ENCODE measurements at regions not wholly inside any gene's neighbourhood (a gene's known extent, or its start where the extent isn't known, plus 50 kb on each side); places are given as distances from the start of the nearest gene placed in this dataset.

GRCh38 chr4:175539498-175539897 is 272.6 kb downstream of the GPM6A start:
- DNase-seq (ENCODE audit: low read depth), result no peak
- H3K36me3 ChIP-seq (ENCODE audit: control insufficient read depth, insufficient read depth, low read length, severe bottlenecking), result no peaks in the 10 kb centered on the region
- no peaks in the 10 kb centered on the region for H3K27me3 ChIP-seq (replicated peaks; ENCODE audit: control insufficient read depth, insufficient read depth, low read length)
- H3K4me1 ChIP-seq (ENCODE audit: control insufficient read depth, insufficient read depth, low read length), result no peaks in the 10 kb centered on the region
- H3K9me3 ChIP-seq (ENCODE audit: control insufficient read depth, low read length), result peaks cover 5% of the 10 kb centered on the region
- H3K4me3 ChIP-seq (ENCODE audit: low read length), result no peak overlapping the region
- H3K9ac ChIP-seq (ENCODE audit: low read length), result no peak overlapping the region

DNA sequence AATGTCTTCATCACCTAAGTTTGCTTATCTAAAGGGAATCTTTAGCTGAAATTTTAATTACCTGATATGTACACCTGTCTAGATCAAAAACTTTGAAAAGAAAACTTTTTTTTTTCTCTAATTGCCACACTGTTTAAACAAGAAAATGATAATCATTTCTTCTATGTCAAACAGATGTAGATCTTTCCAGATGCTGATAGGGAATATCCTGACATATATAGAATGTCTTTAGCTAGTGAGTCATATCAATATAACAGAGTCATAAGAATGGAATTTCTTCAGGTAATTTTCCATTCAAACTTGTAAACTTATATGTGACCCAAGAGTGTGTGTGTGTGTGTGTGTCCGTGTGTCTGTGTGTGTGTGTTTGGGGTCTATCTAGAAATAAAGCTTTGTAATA is 271.9 kb downstream of the GPM6A start:
- Histone ChIP-seq H3K9me3 (ENCODE audit: control insufficient read depth, low read length) (peaks cover 5% of the 10 kb centered on the region), H3K9ac (ENCODE audit: low read length) (no peak overlapping the region), H3K4me1 (ENCODE audit: control insufficient read depth, insufficient read depth, low read length) (no peaks in the 10 kb centered on the region), H3K27me3 (replicated peaks; ENCODE audit: control insufficient read depth, insufficient read depth, low read length) (no peaks in the 10 kb centered on the region), H3K36me3 (ENCODE audit: control insufficient read depth, insufficient read depth, low read length, severe bottlenecking) (no peaks in the 10 kb centered on the region), H3K4me3 (ENCODE audit: low read length) (no peak overlapping the region)
- DNase-seq (ENCODE audit: low read depth), result no peak

DNA sequence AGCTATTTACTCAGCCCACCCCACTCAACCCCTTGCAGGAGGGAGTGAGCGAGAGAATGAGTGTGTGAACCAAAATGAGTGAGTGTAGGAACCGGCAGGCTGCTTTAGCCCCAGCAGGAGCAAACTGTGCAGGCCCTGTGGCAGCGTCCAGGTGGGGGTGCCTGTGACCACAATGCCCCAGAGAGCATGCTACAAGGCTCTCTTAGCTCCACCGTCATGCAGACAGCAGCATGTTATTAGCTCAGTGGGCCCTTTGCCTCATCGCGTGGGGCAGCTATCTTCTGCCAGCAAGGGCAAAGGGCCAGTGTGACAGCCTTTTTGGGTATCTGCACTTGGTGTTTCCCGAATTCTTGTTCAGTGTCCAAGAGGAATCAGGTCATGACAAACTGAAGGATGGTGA is 271.3 kb downstream of the GPM6A start:
- no peaks in the 10 kb centered on the region for H3K4me1 ChIP-seq (ENCODE audit: control insufficient read depth, insufficient read depth, low read length)
- no peaks in the 10 kb centered on the region for H3K27me3 ChIP-seq (replicated peaks; ENCODE audit: control insufficient read depth, insufficient read depth, low read length)
- H3K36me3 ChIP-seq (ENCODE audit: control insufficient read depth, insufficient read depth, low read length, severe bottlenecking), result no peaks in the 10 kb centered on the region
- H3K9me3 ChIP-seq (ENCODE audit: control insufficient read depth, low read length), result peaks cover 5% of the 10 kb centered on the region
- H3K9ac ChIP-seq (ENCODE audit: low read length), result no peak overlapping the region
- DNase-seq (ENCODE audit: low read depth), result no peak
- H3K4me3 ChIP-seq (ENCODE audit: low read length), result no peak overlapping the region

DNA sequence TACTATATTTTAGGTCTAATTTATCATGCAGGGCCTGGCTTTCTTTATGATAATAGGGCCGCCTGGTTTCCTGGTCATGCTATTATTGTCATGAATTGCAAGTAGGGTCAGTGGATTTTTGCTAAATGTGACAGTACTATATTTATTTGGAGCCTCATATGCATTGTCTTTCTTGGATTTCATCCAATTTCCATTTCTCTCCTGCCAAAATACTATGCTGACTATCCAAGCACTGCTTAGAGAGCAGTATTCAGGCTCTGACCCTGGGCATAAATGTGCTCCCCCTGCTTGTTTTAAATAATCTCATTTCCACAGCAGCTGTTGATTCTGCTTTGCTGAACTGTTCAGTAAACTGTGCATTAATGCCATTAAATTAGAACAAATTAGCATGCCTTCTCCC is 269.3 kb downstream of the GPM6A start:
- peak; percentile 19 for DNase-seq (ENCODE audit: low read depth)
- no peaks in the 10 kb centered on the region for H3K4me1 ChIP-seq (ENCODE audit: control insufficient read depth, insufficient read depth, low read length)
- H3K27me3 ChIP-seq (replicated peaks; ENCODE audit: control insufficient read depth, insufficient read depth, low read length), result no peaks in the 10 kb centered on the region
- peaks cover 5% of the 10 kb centered on the region for H3K9me3 ChIP-seq (ENCODE audit: control insufficient read depth, low read length)
- no peak overlapping the region for H3K4me3 ChIP-seq (ENCODE audit: low read length)
- no peak overlapping the region for H3K9ac ChIP-seq (ENCODE audit: low read length)
- H3K36me3 ChIP-seq (ENCODE audit: control insufficient read depth, insufficient read depth, low read length, severe bottlenecking), result no peaks in the 10 kb centered on the region

DNA sequence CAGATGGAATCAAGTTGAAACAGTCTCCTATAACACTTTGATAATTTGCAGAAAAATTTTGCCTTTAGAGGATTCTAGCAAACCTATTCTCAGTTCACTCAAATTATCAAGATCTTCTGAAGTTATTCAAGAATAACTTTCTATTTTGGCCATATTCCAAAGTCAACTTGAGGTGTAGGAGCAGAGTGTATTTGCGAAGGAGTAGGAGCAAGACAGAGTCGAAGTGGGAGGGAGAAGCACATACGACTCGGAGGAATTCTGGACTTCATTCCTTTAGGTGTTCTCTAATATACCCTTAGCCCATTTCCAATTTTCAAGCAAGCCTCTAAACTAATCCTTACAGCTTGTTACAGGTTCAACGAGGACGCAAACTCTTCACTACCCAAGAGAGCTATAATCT is 252.9 kb downstream of the GPM6A start:
- no peak overlapping the region for H3K4me3 ChIP-seq (ENCODE audit: low read length)
- H3K4me1 ChIP-seq (ENCODE audit: control insufficient read depth, insufficient read depth, low read length), result no peaks in the 10 kb centered on the region
- no peaks in the 10 kb centered on the region for H3K9me3 ChIP-seq (ENCODE audit: control insufficient read depth, low read length)
- no peaks in the 10 kb centered on the region for H3K27me3 ChIP-seq (replicated peaks; ENCODE audit: control insufficient read depth, insufficient read depth, low read length)
- no peak for DNase-seq (ENCODE audit: low read depth)
- no peak overlapping the region for H3K9ac ChIP-seq (ENCODE audit: low read length)
- no peaks in the 10 kb centered on the region for H3K36me3 ChIP-seq (ENCODE audit: control insufficient read depth, insufficient read depth, low read length, severe bottlenecking)

DNA sequence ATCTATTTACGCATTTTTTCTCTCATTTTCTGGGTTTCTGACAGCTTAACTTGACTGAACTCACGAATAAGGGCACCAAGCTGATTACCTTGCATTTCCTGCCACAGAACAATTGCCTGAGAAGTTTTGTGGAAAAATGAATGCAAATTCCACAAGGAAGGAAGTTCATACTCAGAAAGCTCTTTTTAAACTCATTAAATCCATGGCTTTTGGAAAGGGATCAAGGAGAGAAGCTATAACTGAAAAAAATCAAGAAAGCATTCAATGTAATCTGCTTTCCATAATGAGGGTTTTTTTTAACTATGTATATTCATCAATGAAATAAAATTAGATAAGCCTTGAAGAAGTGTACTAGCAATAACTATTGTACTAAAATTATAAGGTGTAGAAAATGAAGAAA is 252.5 kb downstream of the GPM6A start:
- Histone ChIP-seq H3K27me3 (replicated peaks; ENCODE audit: control insufficient read depth, insufficient read depth, low read length) (no peaks in the 10 kb centered on the region), H3K36me3 (ENCODE audit: control insufficient read depth, insufficient read depth, low read length, severe bottlenecking) (no peaks in the 10 kb centered on the region), H3K9ac (ENCODE audit: low read length) (no peak overlapping the region), H3K4me3 (ENCODE audit: low read length) (no peak overlapping the region), H3K4me1 (ENCODE audit: control insufficient read depth, insufficient read depth, low read length) (no peaks in the 10 kb centered on the region), H3K9me3 (ENCODE audit: control insufficient read depth, low read length) (no peaks in the 10 kb centered on the region)
- no peak for DNase-seq (ENCODE audit: low read depth)

GRCh38 chr4:175560604-175561003 is 251.5 kb downstream of the GPM6A start:
- H3K4me1 ChIP-seq (ENCODE audit: control insufficient read depth, insufficient read depth, low read length), result no peaks in the 10 kb centered on the region
- H3K4me3 ChIP-seq (ENCODE audit: low read length), result no peak overlapping the region
- no peaks in the 10 kb centered on the region for H3K27me3 ChIP-seq (replicated peaks; ENCODE audit: control insufficient read depth, insufficient read depth, low read length)
- H3K36me3 ChIP-seq (ENCODE audit: control insufficient read depth, insufficient read depth, low read length, severe bottlenecking), result no peaks in the 10 kb centered on the region
- no peak overlapping the region for H3K9ac ChIP-seq (ENCODE audit: low read length)
- H3K9me3 ChIP-seq (ENCODE audit: control insufficient read depth, low read length), result no peaks in the 10 kb centered on the region
- peak; percentile 74 for DNase-seq (ENCODE audit: low read depth)

- no peaks in the 10 kb centered on the region for H3K27me3 ChIP-seq (replicated peaks; ENCODE audit: control insufficient read depth, insufficient read depth, low read length)
- no peak overlapping the region for H3K9ac ChIP-seq (ENCODE audit: low read length)
- H3K9me3 ChIP-seq (ENCODE audit: control insufficient read depth, low read length), result no peaks in the 10 kb centered on the region
- DNase-seq (ENCODE audit: low read depth), result no peak
- H3K4me3 ChIP-seq (ENCODE audit: low read length), result no peak overlapping the region
- H3K36me3 ChIP-seq (ENCODE audit: control insufficient read depth, insufficient read depth, low read length, severe bottlenecking), result no peaks in the 10 kb centered on the region
- no peaks in the 10 kb centered on the region for H3K4me1 ChIP-seq (ENCODE audit: control insufficient read depth, insufficient read depth, low read length)
These were observed 250.4 kb downstream of the GPM6A start for GRCh38 chr4:175561696-175562095.

GRCh38 chr4:175562111-175562510 is 250.0 kb downstream of the GPM6A start:
- H3K4me3 ChIP-seq (ENCODE audit: low read length), result no peak overlapping the region
- no peaks in the 10 kb centered on the region for H3K9me3 ChIP-seq (ENCODE audit: control insufficient read depth, low read length)
- no peaks in the 10 kb centered on the region for H3K4me1 ChIP-seq (ENCODE audit: control insufficient read depth, insufficient read depth, low read length)
- no peaks in the 10 kb centered on the region for H3K27me3 ChIP-seq (replicated peaks; ENCODE audit: control insufficient read depth, insufficient read depth, low read length)
- no peaks in the 10 kb centered on the region for H3K36me3 ChIP-seq (ENCODE audit: control insufficient read depth, insufficient read depth, low read length, severe bottlenecking)
- DNase-seq (ENCODE audit: low read depth), result no peak
- H3K9ac ChIP-seq (ENCODE audit: low read length), result no peak overlapping the region

GRCh38 chr4:175562542-175562941 is 249.5 kb downstream of the GPM6A start:
- DNase-seq (ENCODE audit: low read depth), result no peak
- Histone ChIP-seq H3K9me3 (ENCODE audit: control insufficient read depth, low read length) (no peaks in the 10 kb centered on the region), H3K36me3 (ENCODE audit: control insufficient read depth, insufficient read depth, low read length, severe bottlenecking) (no peaks in the 10 kb centered on the region), H3K9ac (ENCODE audit: low read length) (no peak overlapping the region), H3K27me3 (replicated peaks; ENCODE audit: control insufficient read depth, insufficient read depth, low read length) (no peaks in the 10 kb centered on the region), H3K4me1 (ENCODE audit: control insufficient read depth, insufficient read depth, low read length) (no peaks in the 10 kb centered on the region), H3K4me3 (ENCODE audit: low read length) (no peak overlapping the region)
